ENCODE measurements at regions not wholly inside any gene's neighbourhood (a gene's known extent, or its start where the extent isn't known, plus 50 kb on each side); places are given as distances from the start of the nearest gene placed in this dataset.

DNA sequence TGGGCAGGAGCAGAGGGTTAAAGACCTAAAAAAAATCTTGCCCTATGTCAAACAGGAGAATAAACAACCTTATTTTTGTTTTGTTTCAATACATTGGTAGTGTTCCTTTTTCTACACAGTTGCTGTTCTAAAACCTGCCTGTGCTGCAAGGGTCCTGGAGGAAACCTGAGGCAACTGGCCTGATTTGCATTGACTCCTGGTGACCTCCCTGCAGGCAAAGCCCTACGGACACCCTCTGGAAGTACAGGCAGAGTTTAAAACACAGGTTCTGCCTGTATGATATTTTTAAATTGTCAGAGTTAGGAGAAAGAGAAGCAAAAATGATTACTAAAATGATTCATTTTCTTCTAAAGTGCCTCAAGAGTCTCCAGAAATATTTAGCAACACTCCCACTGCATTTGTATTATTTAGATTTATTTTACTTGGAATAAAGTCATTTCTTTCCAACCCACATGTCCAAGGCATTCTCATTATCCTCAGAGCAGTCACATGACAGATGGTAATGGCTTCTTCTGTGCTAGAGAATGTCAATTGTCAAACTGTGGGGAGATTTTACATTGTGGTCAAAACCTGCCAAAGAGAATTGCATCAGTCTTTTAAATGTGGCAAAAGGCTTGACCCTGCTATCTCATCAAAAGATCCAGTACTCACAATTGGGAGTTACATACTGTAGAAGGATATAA, 559.6 kb downstream of the CETN3 start:
- DNase-seq (ENCODE audit: insufficient read length, low spot score) (no peak), FAIRE-seq (no peak)
- TF ChIP-seq TAF1 (IDR thresholded peaks at IDR 0.05; ENCODE audit: low read depth, low read length) (no peak), SPI1 (IDR thresholded peaks at IDR 0.05; ENCODE audit: low read depth, low read length) (no peak), POU2F2 (IDR thresholded peaks at IDR 0.05; ENCODE audit: low read depth, low read length) (no peak), POLR2A (IDR thresholded peaks at IDR 0.05; ENCODE audit: low read depth, low read length) (no peak), PAX5 (IDR thresholded peaks at IDR 0.05; ENCODE audit: insufficient read depth, low read length, severe bottlenecking) (no peak), POLR2AphosphoS5 (IDR thresholded peaks at IDR 0.05; ENCODE audit: low read depth, low read length) (no peak)

DNA sequence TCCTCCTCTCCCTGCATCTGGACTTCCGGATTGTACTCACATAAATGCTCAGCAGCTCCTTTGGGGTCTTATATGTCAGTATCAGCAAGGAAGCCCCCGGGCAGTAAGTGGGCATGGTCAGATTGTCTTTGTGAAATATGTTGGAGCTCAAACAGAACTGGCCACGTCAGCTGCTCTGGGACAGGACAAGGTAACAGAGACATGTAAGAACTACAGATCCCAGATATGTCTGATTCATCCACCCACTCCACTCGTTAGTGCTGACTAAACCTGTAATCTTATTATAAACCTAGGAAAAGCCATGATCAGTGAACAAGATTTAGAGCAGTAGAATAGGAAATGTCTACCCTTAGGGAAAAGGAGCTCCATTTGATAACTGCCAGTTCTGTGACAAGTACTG, 561.8 kb downstream of the CETN3 start:
- DNase-seq (ENCODE audit: insufficient read length, low spot score): no peak
- FAIRE-seq: no peak
- TF ChIP-seq SPI1 (IDR thresholded peaks at IDR 0.05; ENCODE audit: low read depth, low read length): no peak

DNA sequence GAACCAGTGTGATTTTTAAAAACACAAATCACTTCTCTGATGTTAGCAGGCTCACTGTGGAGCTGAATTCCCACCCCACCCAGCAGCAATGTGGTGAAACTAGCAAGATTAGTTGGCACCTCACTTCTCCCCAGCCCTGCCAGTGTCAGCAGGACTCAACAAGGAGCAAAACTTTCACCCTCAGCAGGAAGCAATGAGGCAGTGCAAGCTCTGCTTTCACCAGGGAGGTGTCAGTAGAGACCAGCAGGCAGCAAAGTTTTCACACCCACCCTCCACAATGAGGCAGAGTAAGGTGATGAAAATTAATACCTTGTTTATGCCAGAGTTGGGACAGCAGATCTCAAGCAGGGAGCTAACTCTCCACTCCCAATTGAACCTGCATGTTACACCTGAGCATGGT, 565.0 kb downstream of the CETN3 start:
- DNase-seq (ENCODE audit: insufficient read length, low spot score) (no peak), FAIRE-seq (peak; percentile 54)
- no peak for TF ChIP-seq SPI1 (IDR thresholded peaks at IDR 0.05; ENCODE audit: low read depth, low read length)
- TF ChIP-seq POLR2A (IDR thresholded peaks at IDR 0.05; ENCODE audit: low read depth, low read length): no peak
- TF ChIP-seq POU2F2 (IDR thresholded peaks at IDR 0.05; ENCODE audit: low read depth, low read length): no peak
- no peak for TF ChIP-seq PAX5 (IDR thresholded peaks at IDR 0.05; ENCODE audit: insufficient read depth, low read length, severe bottlenecking)
- TF ChIP-seq TAF1 (IDR thresholded peaks at IDR 0.05; ENCODE audit: low read depth, low read length): no peak
- TF ChIP-seq POLR2AphosphoS5 (IDR thresholded peaks at IDR 0.05; ENCODE audit: low read depth, low read length): no peak

DNA sequence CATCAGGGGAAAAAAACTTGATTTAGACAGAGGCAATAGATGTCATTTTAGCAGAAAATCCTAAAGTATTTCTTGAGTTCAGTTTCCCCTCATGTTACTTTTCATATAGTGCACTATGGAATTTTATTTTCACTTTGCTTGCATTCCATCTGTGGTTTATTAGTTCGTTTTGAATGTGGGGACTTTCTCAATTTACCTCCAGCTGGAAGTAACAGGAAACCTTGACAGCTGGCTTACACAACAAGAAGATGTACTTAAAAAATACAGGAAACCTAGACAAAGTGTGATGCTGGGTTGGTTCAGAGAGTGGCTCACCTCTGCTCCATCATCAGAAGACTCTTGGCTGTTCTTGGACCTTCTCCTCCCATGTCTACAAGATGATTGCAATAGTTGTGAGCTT, 567.0 kb downstream of the CETN3 start:
- TF ChIP-seq POLR2A (IDR thresholded peaks at IDR 0.05; ENCODE audit: low read depth, low read length) (no peak), POLR2AphosphoS5 (IDR thresholded peaks at IDR 0.05; ENCODE audit: low read depth, low read length) (no peak), SPI1 (IDR thresholded peaks at IDR 0.05; ENCODE audit: low read depth, low read length) (no peak), POU2F2 (IDR thresholded peaks at IDR 0.05; ENCODE audit: low read depth, low read length) (no peak), TAF1 (IDR thresholded peaks at IDR 0.05; ENCODE audit: low read depth, low read length) (no peak), PAX5 (IDR thresholded peaks at IDR 0.05; ENCODE audit: insufficient read depth, low read length, severe bottlenecking) (no peak)
- no peak for FAIRE-seq

DNA sequence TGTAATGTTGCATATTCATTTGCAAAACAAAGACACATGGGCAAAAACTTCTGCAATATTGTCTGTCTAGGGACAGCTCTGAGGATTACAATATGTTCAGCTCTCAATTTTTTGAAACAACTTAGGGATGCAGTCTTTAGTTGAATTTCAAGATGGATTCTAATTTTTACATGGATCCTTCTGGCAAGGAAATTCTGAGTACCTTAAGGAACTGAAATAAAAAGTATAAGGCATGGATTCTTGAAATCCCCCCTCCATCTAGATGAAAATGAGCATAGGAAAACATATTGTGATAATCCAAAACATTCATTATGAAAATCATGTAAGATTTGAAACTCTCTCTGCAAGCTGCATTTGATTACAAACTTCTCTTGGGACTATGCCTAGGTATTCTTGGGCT, 568.6 kb downstream of the CETN3 start:
- TF ChIP-seq POU2F2 (IDR thresholded peaks at IDR 0.05; ENCODE audit: low read depth, low read length): no peak
- TF ChIP-seq SPI1 (IDR thresholded peaks at IDR 0.05; ENCODE audit: low read depth, low read length): no peak
- no peak for TF ChIP-seq PAX5 (IDR thresholded peaks at IDR 0.05; ENCODE audit: insufficient read depth, low read length, severe bottlenecking)
- no peak for TF ChIP-seq POLR2AphosphoS5 (IDR thresholded peaks at IDR 0.05; ENCODE audit: low read depth, low read length)
- TF ChIP-seq POLR2A (IDR thresholded peaks at IDR 0.05; ENCODE audit: low read depth, low read length): no peak
- no peak for TF ChIP-seq TAF1 (IDR thresholded peaks at IDR 0.05; ENCODE audit: low read depth, low read length)
- FAIRE-seq: no peak
- DNase-seq (ENCODE audit: insufficient read length, low spot score): no peak

More for the DNA sequence above, 567.0 kb downstream of the CETN3 start:
- DNase-seq (ENCODE audit: insufficient read length, low spot score): no peak

DNA sequence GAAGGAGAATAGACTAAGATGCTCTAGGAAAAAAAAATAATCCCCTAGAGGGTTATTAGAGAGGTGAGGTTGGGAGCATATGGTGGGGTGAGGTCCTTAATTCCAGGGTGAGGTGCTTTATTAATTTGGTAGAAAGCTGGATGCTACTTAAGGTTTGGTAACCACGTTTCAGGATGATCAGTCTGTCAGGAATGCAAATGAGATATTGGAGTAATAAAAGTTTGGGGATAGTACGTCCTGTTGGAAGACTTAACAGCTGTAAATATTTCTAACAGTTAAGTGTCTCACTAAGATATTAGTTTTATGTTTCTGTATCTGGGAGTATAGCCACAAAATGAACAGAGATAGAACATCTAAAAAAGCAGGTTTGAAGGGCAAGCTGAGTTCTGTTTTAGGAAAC, 578.9 kb downstream of the CETN3 start:
- FAIRE-seq: no peak
- TF ChIP-seq SPI1 (IDR thresholded peaks at IDR 0.05; ENCODE audit: low read depth, low read length) (no peak), POLR2AphosphoS5 (IDR thresholded peaks at IDR 0.05; ENCODE audit: low read depth, low read length) (no peak), PAX5 (IDR thresholded peaks at IDR 0.05; ENCODE audit: insufficient read depth, low read length, severe bottlenecking) (no peak), POLR2A (IDR thresholded peaks at IDR 0.05; ENCODE audit: low read depth, low read length) (no peak), TAF1 (IDR thresholded peaks at IDR 0.05; ENCODE audit: low read depth, low read length) (no peak), POU2F2 (IDR thresholded peaks at IDR 0.05; ENCODE audit: low read depth, low read length) (no peak)
- no peak for DNase-seq (ENCODE audit: insufficient read length, low spot score)

DNA sequence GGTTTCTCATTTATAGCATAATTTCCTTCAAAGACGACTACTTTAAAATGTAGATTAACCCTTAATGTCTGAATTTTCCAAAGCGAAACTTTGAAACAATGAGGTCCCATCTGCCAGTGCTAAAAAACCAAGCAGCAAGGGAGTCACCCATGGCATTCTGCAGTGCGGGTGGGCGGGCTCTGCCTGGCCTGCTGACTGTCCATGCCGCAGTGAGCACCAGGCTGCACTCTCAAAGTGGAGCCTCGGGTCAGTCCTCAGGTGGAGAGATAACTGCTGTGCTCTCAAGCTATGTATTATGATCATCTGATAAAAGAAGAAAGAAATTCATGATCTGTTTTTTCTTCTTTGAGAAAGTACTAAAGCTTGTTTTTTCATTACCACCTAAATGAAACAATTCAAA, 581.6 kb downstream of the CETN3 start:
- FAIRE-seq (no peak), DNase-seq (ENCODE audit: insufficient read length, low spot score) (no peak)
- TF ChIP-seq TAF1 (IDR thresholded peaks at IDR 0.05; ENCODE audit: low read depth, low read length): no peak
- no peak for TF ChIP-seq PAX5 (IDR thresholded peaks at IDR 0.05; ENCODE audit: insufficient read depth, low read length, severe bottlenecking)
- no peak for TF ChIP-seq POU2F2 (IDR thresholded peaks at IDR 0.05; ENCODE audit: low read depth, low read length)
- TF ChIP-seq POLR2A (IDR thresholded peaks at IDR 0.05; ENCODE audit: low read depth, low read length): no peak
- no peak for TF ChIP-seq SPI1 (IDR thresholded peaks at IDR 0.05; ENCODE audit: low read depth, low read length)
- no peak for TF ChIP-seq POLR2AphosphoS5 (IDR thresholded peaks at IDR 0.05; ENCODE audit: low read depth, low read length)

DNA sequence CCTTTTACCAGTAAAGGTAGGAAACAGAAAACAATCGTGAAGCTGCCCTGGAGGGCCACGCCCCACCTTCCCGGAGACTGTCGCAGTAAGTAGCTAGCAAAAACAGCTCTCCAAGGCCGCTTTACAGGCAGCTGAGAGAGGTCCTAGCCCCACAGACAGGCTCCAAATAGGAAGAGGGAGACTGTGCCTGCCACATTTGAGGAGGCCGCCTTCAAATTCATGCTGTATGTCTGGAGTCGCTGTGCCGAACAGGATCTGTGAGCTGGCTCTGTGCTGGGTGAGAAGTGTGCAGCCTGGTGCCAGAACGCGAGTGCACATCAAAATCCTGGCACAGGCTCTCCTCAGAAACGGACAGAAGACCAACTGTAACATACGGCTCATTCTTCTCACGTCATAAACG, 582.2 kb downstream of the CETN3 start:
- no peak for FAIRE-seq
- TF ChIP-seq POLR2A (IDR thresholded peaks at IDR 0.05; ENCODE audit: low read depth, low read length) (no peak), PAX5 (IDR thresholded peaks at IDR 0.05; ENCODE audit: insufficient read depth, low read length, severe bottlenecking) (no peak), POU2F2 (IDR thresholded peaks at IDR 0.05; ENCODE audit: low read depth, low read length) (no peak), TAF1 (IDR thresholded peaks at IDR 0.05; ENCODE audit: low read depth, low read length) (no peak), SPI1 (IDR thresholded peaks at IDR 0.05; ENCODE audit: low read depth, low read length) (no peak), POLR2AphosphoS5 (IDR thresholded peaks at IDR 0.05; ENCODE audit: low read depth, low read length) (no peak)
- no peak for DNase-seq (ENCODE audit: insufficient read length, low spot score)

DNA sequence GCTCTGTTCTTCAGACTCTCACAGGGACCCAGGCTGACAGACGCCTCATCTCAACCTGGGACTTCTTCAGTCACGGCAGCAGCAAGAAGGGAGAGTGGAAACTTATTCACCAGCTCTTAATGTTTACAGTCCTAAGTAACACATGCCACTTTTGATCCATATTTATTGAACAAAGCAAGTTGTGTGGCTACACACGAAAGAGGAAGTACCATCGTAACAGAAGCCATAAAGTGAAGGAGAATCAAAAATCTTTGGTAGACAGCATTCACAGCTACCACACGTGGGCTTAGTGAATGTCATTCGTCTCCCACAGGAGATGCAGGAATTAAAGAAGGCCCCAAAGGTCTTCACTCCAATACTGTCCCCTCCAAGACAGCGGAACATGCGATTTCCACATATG, 582.6 kb downstream of the CETN3 start:
- TF ChIP-seq SPI1 (IDR thresholded peaks at IDR 0.05; ENCODE audit: low read depth, low read length): peak; percentile 44; the same call in 1 of the 2 replicates
- TF ChIP-seq POLR2A (IDR thresholded peaks at IDR 0.05; ENCODE audit: low read depth, low read length): no peak
- FAIRE-seq (peak; percentile 76), DNase-seq (ENCODE audit: insufficient read length, low spot score) (no peak)

DNA sequence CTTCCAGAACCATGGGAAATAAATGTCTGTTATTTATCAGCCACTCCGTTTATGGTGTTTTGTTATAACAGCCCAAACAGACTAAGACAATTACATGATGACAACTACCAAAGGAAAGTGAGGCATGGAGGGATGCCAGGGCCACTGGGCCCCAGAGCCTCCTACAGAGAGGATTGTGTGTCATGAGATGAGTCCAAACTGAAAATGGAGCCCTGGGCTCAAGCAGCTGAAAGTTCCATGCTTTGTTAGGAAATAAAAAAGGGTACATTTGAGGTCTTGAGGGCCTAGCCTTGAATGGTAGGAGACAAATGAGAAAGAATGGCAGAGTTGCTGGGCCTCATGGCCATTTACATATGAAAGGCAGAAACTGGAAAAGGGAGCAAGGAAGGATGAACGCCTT, 586.5 kb downstream of the CETN3 start:
- TF ChIP-seq POU2F2 (IDR thresholded peaks at IDR 0.05; ENCODE audit: low read depth, low read length) (no peak), TAF1 (IDR thresholded peaks at IDR 0.05; ENCODE audit: low read depth, low read length) (no peak), SPI1 (IDR thresholded peaks at IDR 0.05; ENCODE audit: low read depth, low read length) (no peak), POLR2AphosphoS5 (IDR thresholded peaks at IDR 0.05; ENCODE audit: low read depth, low read length) (no peak)
- FAIRE-seq (no peak), DNase-seq (ENCODE audit: insufficient read length, low spot score) (no peak)
